Tibial artery (tissue), 4 donors: ENCODE measurements at regions not wholly inside any gene's neighbourhood (a gene's known extent, or its start where the extent isn't known, plus 50 kb on each side); places are given as distances from the start of the nearest gene placed in this dataset.

ENCODE experiments used
- DNase-seq, 2 donors: peaks; one replicate each; pipeline ENCODE4 v3.0.0-alpha.2; 2019
- H3K27ac ChIP-seq, 2 donors: fragments of 200-600 bp; sonication (generic) in 1 of 2; 1 replicate in 1 of 2; 2 replicates in 1 of 2; pipeline ENCODE4 v1.5.1; 2018 to 2019; ENCODE audit warnings: mild to moderate bottlenecking in 1 of 2
- H3K27me3 ChIP-seq, 2 donors: fragments of 200-600 bp; sonication (generic) in 1 of 2; one replicate each; pipeline versions ENCODE4 v1.5.1 to v1.6.0; 2016 to 2019
- H3K36me3 ChIP-seq, 3 donors: fragments of 200-600 bp; sonication (generic) in 2 of 3; one replicate each; pipeline ENCODE4 v1.5.1; 2016 to 2019; ENCODE audit warnings: mild to moderate bottlenecking in 2 of 3
- H3K4me1 ChIP-seq, 4 donors: fragments of 200-600 bp; sonication (generic) in 2 of 4; 1 replicate in 3 of 4; 2 replicates in 1 of 4; pipeline ENCODE4 v1.5.1; 2016 to 2019
- H3K4me3 ChIP-seq, 2 donors: fragments of 200-600 bp; sonication (generic) in 1 of 2; 1 replicate in 1 of 2; 2 replicates in 1 of 2; pipeline ENCODE4 v1.5.1; 2018 to 2019; ENCODE audit warnings: mild to moderate bottlenecking in 2 of 2
- H3K9me3 ChIP-seq, 3 donors: fragments of 200-600 bp; sonication (generic) in 1 of 3; one replicate each; pipeline ENCODE4 v1.5.1; 2016 to 2019
- CTCF ChIP-seq, 2 experiments: fragments of 200-600 bp in 1 of 2; fragments of 450-650 bp in 1 of 2; IDR thresholded peaks; one replicate each; pipeline ENCODE4 v1.5.1; 2017 to 2019; ENCODE audit warnings: antibody characterized with exemption in 2 of 2, mild to moderate bottlenecking in 1 of 2, moderate library complexity in 1 of 2
- intact Hi-C: fragments of 100-400 bp; cut with DNase I; formaldehyde crosslinking; loops from one replicate; pipeline ENCODE4 v1.15.0; 2023; ENCODE audit warnings: low total_unique reads

- no peak for DNase-seq
- intact Hi-C loops: no loop called here
- TF ChIP-seq CTCF (IDR thresholded peaks at IDR 0.05): no peak
- Histone ChIP-seq H3K4me3 (no peak overlapping the region), H3K27me3 (no peaks in the 10 kb centered on the region), H3K27ac (peak overlapping the region; percentile 65 to 67), H3K36me3 (no peaks in the 10 kb centered on the region), H3K9me3 (no peaks in the 10 kb centered on the region), H3K4me1 (peaks cover 5 to 71% (median 45%) of the 10 kb centered on the region in 4 donors)
Measured at GRCh38 chr15:62897634-62898033, 144.9 kb upstream of the TPM1 start.

- DNase-seq: no peak
- intact Hi-C loops: no loop called here
Measured at GRCh38 chr15:62899090-62899493, 143.5 kb upstream of the TPM1 start.

GRCh38 chr15:62900071-62900802 is 142.3 kb upstream of the TPM1 start:
- Histone ChIP-seq H3K4me1 (peaks cover 5 to 60% (median 42%) of the 10 kb centered on the region in 4 donors), H3K27ac (peak overlapping the region; percentile 64 to 67)
- no peak for DNase-seq

More at GRCh38 chr15:62899090-62899493, 143.5 kb upstream of the TPM1 start:
- no peaks in the 10 kb centered on the region for H3K27me3 ChIP-seq
- H3K4me1 ChIP-seq: peaks cover 5 to 70% (median 45%) of the 10 kb centered on the region in 4 donors
- H3K27ac ChIP-seq: peak overlapping the region; percentile 65 to 67
- no peak for TF ChIP-seq CTCF (IDR thresholded peaks at IDR 0.05)
- H3K9me3 ChIP-seq: no peaks in the 10 kb centered on the region
- H3K4me3 ChIP-seq: no peak overlapping the region
- no peaks in the 10 kb centered on the region for H3K36me3 ChIP-seq

GRCh38 chr15:62901087-62901486 is 141.5 kb upstream of the TPM1 start:
- no peak for DNase-seq
- H3K4me3 ChIP-seq: no peak overlapping the region
- H3K36me3 ChIP-seq: no peaks in the 10 kb centered on the region
- no peaks in the 10 kb centered on the region for H3K27me3 ChIP-seq
- H3K4me1 ChIP-seq: peaks cover 5 to 51% (median 36%) of the 10 kb centered on the region in 4 donors
- intact Hi-C loops: no loop called here
- TF ChIP-seq CTCF (IDR thresholded peaks at IDR 0.05): no peak
- no peaks in the 10 kb centered on the region for H3K9me3 ChIP-seq
- peak overlapping the region; percentile 64 to 67 for H3K27ac ChIP-seq

More at GRCh38 chr15:62900071-62900802, 142.3 kb upstream of the TPM1 start:
- Histone ChIP-seq H3K9me3 (no peaks in the 10 kb centered on the region), H3K4me3 (no peak overlapping the region), H3K36me3 (no peaks in the 10 kb centered on the region), H3K27me3 (no peaks in the 10 kb centered on the region)
- intact Hi-C loops: no loop called here
- TF ChIP-seq CTCF (IDR thresholded peaks at IDR 0.05): peak in 1 of 2 experiments; percentile 12

GRCh38 chr15:62901909-62902546 is 140.5 kb upstream of the TPM1 start:
- H3K4me1 ChIP-seq: peaks cover 0 to 48% (median 30%) of the 10 kb centered on the region in 4 donors
- no peaks in the 10 kb centered on the region for H3K36me3 ChIP-seq
- H3K27me3 ChIP-seq: no peaks in the 10 kb centered on the region
- DNase-seq: no peak
- no peak overlapping the region for H3K27ac ChIP-seq
- no peaks in the 10 kb centered on the region for H3K9me3 ChIP-seq
- no peak overlapping the region for H3K4me3 ChIP-seq
- TF ChIP-seq CTCF (IDR thresholded peaks at IDR 0.05): no peak
- intact Hi-C loops: no loop called here
